ENCODE measurements at regions not wholly inside any gene's neighbourhood (a gene's known extent, or its start where the extent isn't known, plus 50 kb on each side); places are given as distances from the start of the nearest gene placed in this dataset.

DNA sequence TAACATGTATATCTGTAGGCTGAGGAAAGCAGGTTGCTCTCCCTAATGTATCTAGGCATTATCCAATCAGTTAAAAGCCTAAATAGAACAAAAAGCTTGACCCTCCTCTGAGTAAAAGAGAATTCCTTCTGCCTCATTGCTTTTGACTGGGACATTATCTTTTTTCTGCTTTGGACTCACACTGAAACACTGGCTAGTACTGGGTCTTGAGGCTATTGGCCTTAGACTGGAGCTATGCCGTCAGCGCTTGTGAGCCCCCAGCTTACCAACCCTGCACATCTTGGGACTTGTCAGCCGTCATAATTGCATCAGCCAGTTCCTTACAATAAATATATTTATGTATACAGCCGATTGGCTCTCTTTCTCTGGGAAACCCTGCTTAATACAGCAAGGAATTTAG is 206.8 kb upstream of the ARHGAP24 start:
- Histone ChIP-seq H3K36me3 (ENCODE audit: low read depth) (no peaks in the 10 kb centered on the region), H3K27me3 (replicated peaks; ENCODE audit: insufficient read depth) (no peaks in the 10 kb centered on the region; the same call in 1 of the 2 replicates), H4K20me1 (ENCODE audit: insufficient read depth) (no peaks in the 10 kb centered on the region), H3K9me2 (ENCODE audit: insufficient read depth) (no peaks in the 10 kb centered on the region), H3K9me3 (ENCODE audit: low read depth) (no peaks in the 10 kb centered on the region), H2AFZ (no peak overlapping the region), H3F3A (ENCODE audit: insufficient read depth) (no peaks in the 10 kb centered on the region), H3K4me3 (no peak overlapping the region), H3K79me2 (ENCODE audit: insufficient read depth) (no peaks in the 10 kb centered on the region), H3K4me1 (ENCODE audit: insufficient read depth) (no peaks in the 10 kb centered on the region), H3K4me2 (ENCODE audit: unreplicated experiment) (no peak overlapping the region), H3K9ac (no peak overlapping the region), H3K27ac (no peak overlapping the region)
- in situ Hi-C loops (cut with MboI) = no loop called here
- TF ChIP-seq EZH2phosphoT487 (IDR thresholded peaks at IDR 0.05; ENCODE audit: insufficient read depth, low read depth) = no peak
- no peak for TF ChIP-seq EZH2 (IDR thresholded peaks at IDR 0.05; ENCODE audit: insufficient read depth, poor library complexity, severe bottlenecking)
- WGBS, 2 experiments (ENCODE audit: low coverage in 1 of 2, low lambda C conversion rate in 2 of 2, missing lambda C conversion rate in 2 of 2) = 65% methylated on average over 4 of the region's 4 CpGs
- no peak for DNase-seq

DNA sequence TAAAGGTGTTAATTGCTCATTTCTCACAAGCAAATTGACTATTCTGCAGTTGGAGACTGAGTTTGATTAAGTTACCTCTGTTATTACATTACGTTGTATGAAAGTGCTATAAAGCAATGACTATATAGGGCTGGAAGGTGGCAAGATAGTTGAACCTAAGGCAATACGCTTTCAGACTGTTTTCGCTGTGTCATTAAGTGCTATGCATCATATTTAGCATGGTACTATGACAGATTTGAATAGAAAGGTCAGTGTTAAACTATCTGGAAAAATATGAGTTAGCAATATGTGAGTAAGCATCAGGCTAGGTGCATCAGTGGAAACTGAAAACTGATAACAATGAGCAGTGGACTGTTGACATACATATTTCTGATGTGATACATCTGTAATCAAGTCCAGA is 206.0 kb upstream of the ARHGAP24 start:
- no peaks in the 10 kb centered on the region for H3K4me1 ChIP-seq (ENCODE audit: insufficient read depth)
- H3K9ac ChIP-seq = no peak overlapping the region
- H4K20me1 ChIP-seq (ENCODE audit: insufficient read depth) = no peaks in the 10 kb centered on the region
- in situ Hi-C loops (cut with MboI) = no loop called here
- no peaks in the 10 kb centered on the region for H3K9me2 ChIP-seq (ENCODE audit: insufficient read depth)
- TF ChIP-seq EZH2 (IDR thresholded peaks at IDR 0.05; ENCODE audit: insufficient read depth, poor library complexity, severe bottlenecking) = no peak
- 56 to 62% methylated on average over 3 of the region's 3 CpGs for whole genome bisulfite sequencing, 2 experiments (ENCODE audit: low coverage in 1 of 2, low lambda C conversion rate in 2 of 2, missing lambda C conversion rate in 2 of 2)
- H3K4me2 ChIP-seq (ENCODE audit: unreplicated experiment) = no peak overlapping the region
- no peaks in the 10 kb centered on the region for H3K79me2 ChIP-seq (ENCODE audit: insufficient read depth)
- DNase-seq = no peak
- H2AFZ ChIP-seq = no peak overlapping the region
- H3K36me3 ChIP-seq (ENCODE audit: low read depth) = no peaks in the 10 kb centered on the region
- no peak overlapping the region for H3K27ac ChIP-seq
- no peaks in the 10 kb centered on the region for H3K9me3 ChIP-seq (ENCODE audit: low read depth)
- H3K27me3 ChIP-seq (replicated peaks; ENCODE audit: insufficient read depth) = no peaks in the 10 kb centered on the region
- no peaks in the 10 kb centered on the region for H3F3A ChIP-seq (ENCODE audit: insufficient read depth)
- no peak overlapping the region for H3K4me3 ChIP-seq

- no peak for TF ChIP-seq EZH2 (IDR thresholded peaks at IDR 0.05; ENCODE audit: insufficient read depth, poor library complexity, severe bottlenecking)
- no peak for TF ChIP-seq EZH2phosphoT487 (IDR thresholded peaks at IDR 0.05; ENCODE audit: insufficient read depth, low read depth)
- no peak overlapping the region for H3K9ac ChIP-seq
- H3K9me3 ChIP-seq (ENCODE audit: low read depth) = no peaks in the 10 kb centered on the region
- no peaks in the 10 kb centered on the region for H3F3A ChIP-seq (ENCODE audit: insufficient read depth)
- H3K4me1 ChIP-seq (ENCODE audit: insufficient read depth) = no peaks in the 10 kb centered on the region
- H3K79me2 ChIP-seq (ENCODE audit: insufficient read depth) = no peaks in the 10 kb centered on the region
- no peak overlapping the region for H3K27ac ChIP-seq
- no peak overlapping the region for H3K4me2 ChIP-seq (ENCODE audit: unreplicated experiment)
- H2AFZ ChIP-seq = no peak overlapping the region
- no peak for DNase-seq
- H3K36me3 ChIP-seq (ENCODE audit: low read depth) = no peaks in the 10 kb centered on the region
- no peaks in the 10 kb centered on the region for H3K27me3 ChIP-seq (replicated peaks; ENCODE audit: insufficient read depth)
- H3K4me3 ChIP-seq = no peak overlapping the region
- H4K20me1 ChIP-seq (ENCODE audit: insufficient read depth) = no peaks in the 10 kb centered on the region
- H3K9me2 ChIP-seq (ENCODE audit: insufficient read depth) = no peaks in the 10 kb centered on the region
- in situ Hi-C loops (cut with MboI) = no loop called here
- WGBS, 2 experiments (ENCODE audit: low coverage in 1 of 2, low lambda C conversion rate in 2 of 2, missing lambda C conversion rate in 2 of 2) = 53 to 57% methylated on average over 4 of the region's 4 CpGs
These were observed 200.0 kb upstream of the ARHGAP24 start for GRCh38 chr4:85274955-85275354.

DNA sequence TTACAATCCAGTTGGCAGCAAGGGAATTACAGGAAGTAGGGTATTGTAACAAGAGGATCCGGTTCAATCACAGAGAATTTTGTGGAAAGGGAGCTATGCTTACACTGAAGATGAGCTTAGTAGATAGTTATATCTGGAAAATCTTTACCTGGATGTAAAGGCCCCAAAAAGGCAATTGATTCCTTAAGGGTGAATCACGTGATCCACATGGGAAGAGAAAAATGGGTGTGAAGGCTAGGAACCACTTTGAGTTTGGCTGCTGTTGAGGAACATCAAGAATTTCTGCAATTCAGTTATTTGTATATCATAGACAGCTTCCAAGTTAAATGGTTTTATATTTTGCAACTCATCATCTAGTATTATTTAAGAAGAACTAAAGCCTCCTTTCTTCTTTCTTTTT is 194.0 kb upstream of the ARHGAP24 start:
- TF ChIP-seq EZH2phosphoT487 (IDR thresholded peaks at IDR 0.05; ENCODE audit: insufficient read depth, low read depth) (no peak), EZH2 (IDR thresholded peaks at IDR 0.05; ENCODE audit: insufficient read depth, poor library complexity, severe bottlenecking) (no peak)
- H3K27ac ChIP-seq = no peak overlapping the region
- H3K9me2 ChIP-seq (ENCODE audit: insufficient read depth) = no peaks in the 10 kb centered on the region
- no peak overlapping the region for H3K9ac ChIP-seq
- no peaks in the 10 kb centered on the region for H4K20me1 ChIP-seq (ENCODE audit: insufficient read depth)
- no peaks in the 10 kb centered on the region for H3K4me1 ChIP-seq (ENCODE audit: insufficient read depth)
- no peak overlapping the region for H3K4me2 ChIP-seq (ENCODE audit: unreplicated experiment)
- H3K9me3 ChIP-seq (ENCODE audit: low read depth) = no peaks in the 10 kb centered on the region
- no peaks in the 10 kb centered on the region; the same call in 1 of the 2 replicates for H3K27me3 ChIP-seq (replicated peaks; ENCODE audit: insufficient read depth)
- WGBS, 2 experiments (ENCODE audit: low coverage in 1 of 2, low lambda C conversion rate in 2 of 2, missing lambda C conversion rate in 2 of 2) = 58 to 60% methylated on average over 2 of the region's 2 CpGs
- H3F3A ChIP-seq (ENCODE audit: insufficient read depth) = no peaks in the 10 kb centered on the region
- no peak overlapping the region for H2AFZ ChIP-seq
- DNase-seq = no peak
- H3K4me3 ChIP-seq = no peak overlapping the region
- H3K79me2 ChIP-seq (ENCODE audit: insufficient read depth) = no peaks in the 10 kb centered on the region
- no peaks in the 10 kb centered on the region for H3K36me3 ChIP-seq (ENCODE audit: low read depth)
- in situ Hi-C loops (cut with MboI) = no loop called here

DNA sequence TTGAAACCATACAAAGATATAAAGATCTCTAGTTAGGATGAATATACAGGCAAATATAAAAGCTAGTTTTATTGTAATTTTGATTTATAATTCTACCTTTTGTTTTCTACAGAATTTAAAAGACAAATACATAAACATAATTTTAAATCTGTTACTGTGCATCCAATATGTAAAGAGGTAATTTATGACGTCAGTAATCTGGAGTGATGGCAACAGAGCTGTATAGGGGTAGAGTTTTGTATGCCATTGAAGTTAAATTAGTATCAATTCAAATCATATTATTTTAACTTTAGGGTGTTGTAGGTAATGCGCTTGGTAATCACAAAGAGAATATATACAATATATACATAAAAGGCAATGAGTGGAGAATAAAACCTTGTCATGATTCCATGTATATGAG is 183.7 kb upstream of the ARHGAP24 start:
- no peak for DNase-seq
- Histone ChIP-seq H3K9me2 (ENCODE audit: insufficient read depth) (no peaks in the 10 kb centered on the region), H3K9ac (no peak overlapping the region), H3K27ac (no peak overlapping the region), H3K79me2 (ENCODE audit: insufficient read depth) (no peaks in the 10 kb centered on the region), H2AFZ (no peak overlapping the region), H3K4me2 (ENCODE audit: unreplicated experiment) (no peak overlapping the region), H3K9me3 (ENCODE audit: low read depth) (no peaks in the 10 kb centered on the region), H3F3A (ENCODE audit: insufficient read depth) (no peaks in the 10 kb centered on the region), H3K27me3 (replicated peaks; ENCODE audit: insufficient read depth) (no peaks in the 10 kb centered on the region), H3K36me3 (ENCODE audit: low read depth) (no peaks in the 10 kb centered on the region), H3K4me3 (no peak overlapping the region), H4K20me1 (ENCODE audit: insufficient read depth) (no peaks in the 10 kb centered on the region), H3K4me1 (ENCODE audit: insufficient read depth) (no peaks in the 10 kb centered on the region)
- in situ Hi-C loops (cut with MboI) = no loop called here
- TF ChIP-seq EZH2phosphoT487 (IDR thresholded peaks at IDR 0.05; ENCODE audit: insufficient read depth, low read depth) (no peak), EZH2 (IDR thresholded peaks at IDR 0.05; ENCODE audit: insufficient read depth, poor library complexity, severe bottlenecking) (no peak)
- WGBS, 2 experiments (ENCODE audit: low coverage in 1 of 2, low lambda C conversion rate in 2 of 2, missing lambda C conversion rate in 2 of 2) = 63 to 66% methylated on average over 2 of the region's 2 CpGs
